Suprapubic skin (tissue), 4 donors: ENCODE measurements at regions not wholly inside any gene's neighbourhood (a gene's known extent, or its start where the extent isn't known, plus 50 kb on each side); places are given as distances from the start of the nearest gene placed in this dataset.

ENCODE experiments used
- EP300 ChIP-seq: sonication (generic); formaldehyde crosslinking; IDR thresholded peaks from one replicate; pipeline ENCODE4 v1.6.1; 2017; ENCODE audit warnings: antibody characterized with exemption
- POLR2A ChIP-seq, 2 donors: fragments of 450-650 bp; IDR thresholded peaks; one replicate each; pipeline ENCODE4 v1.6.1; 2017; ENCODE audit warnings: antibody characterized with exemption in 2 of 2, mild to moderate bottlenecking in 2 of 2, moderate library complexity in 2 of 2
- POLR2AphosphoS5 ChIP-seq, 3 donors: sonication (generic); formaldehyde crosslinking; IDR thresholded peaks; one replicate each; pipeline ENCODE4 v1.6.1; 2017; ENCODE audit warnings: antibody characterized with exemption in 3 of 3
- TF ChIP-seq, protein P1 (sequence below), 2 donors: fragments of 200-600 bp in 1 of 2; fragments of 450-650 bp in 1 of 2; sonication (generic) in 1 of 2; IDR thresholded peaks; one replicate each; pipeline ENCODE4 v1.5.1; 2016 to 2019; ENCODE audit warnings: antibody characterized with exemption in 2 of 2, mild to moderate bottlenecking in 1 of 2, moderate library complexity in 1 of 2

DNA sequence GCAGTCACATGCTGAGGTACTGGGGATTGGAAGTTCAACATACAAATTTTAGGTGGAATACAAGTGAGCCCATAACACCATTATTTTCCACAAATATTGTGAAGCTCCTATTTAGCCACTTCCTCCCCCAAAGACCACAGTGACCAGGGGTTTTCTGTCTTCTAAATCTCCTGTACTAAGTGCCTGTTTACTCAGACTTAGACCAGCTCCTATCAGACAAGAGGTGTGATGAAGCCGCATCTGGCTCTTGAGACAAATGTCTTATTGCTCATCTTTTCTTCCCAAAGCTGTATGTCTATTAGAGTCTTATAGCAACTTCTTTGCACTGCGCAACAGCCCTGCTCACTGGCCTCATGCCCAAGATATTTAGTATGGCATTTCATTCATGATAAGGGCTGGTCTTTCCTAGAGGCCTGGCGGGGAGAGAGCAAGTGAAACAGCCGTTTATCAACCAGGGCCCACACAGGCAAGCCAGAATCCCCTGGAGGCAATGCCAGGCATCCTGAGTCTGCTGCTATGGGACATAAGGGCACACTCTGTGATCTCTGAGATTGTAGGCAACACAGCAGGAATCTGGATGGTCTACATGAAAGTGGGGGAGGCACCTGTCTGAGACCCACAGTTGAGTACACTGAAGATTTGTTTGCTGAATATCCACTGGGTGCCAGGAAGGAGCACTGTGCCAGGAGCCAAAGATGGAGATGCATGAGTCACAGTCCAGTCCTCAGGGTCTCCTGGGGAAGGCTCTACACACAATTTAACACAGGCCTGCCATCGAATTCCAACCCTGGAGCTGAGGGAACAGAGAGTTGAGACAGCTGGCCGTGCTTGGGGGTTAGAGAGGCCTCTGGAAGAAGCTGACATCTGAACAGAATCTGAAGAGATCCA lies 78.5 kb upstream of the NCAM1 start:
- TF ChIP-seq, protein P1, sequence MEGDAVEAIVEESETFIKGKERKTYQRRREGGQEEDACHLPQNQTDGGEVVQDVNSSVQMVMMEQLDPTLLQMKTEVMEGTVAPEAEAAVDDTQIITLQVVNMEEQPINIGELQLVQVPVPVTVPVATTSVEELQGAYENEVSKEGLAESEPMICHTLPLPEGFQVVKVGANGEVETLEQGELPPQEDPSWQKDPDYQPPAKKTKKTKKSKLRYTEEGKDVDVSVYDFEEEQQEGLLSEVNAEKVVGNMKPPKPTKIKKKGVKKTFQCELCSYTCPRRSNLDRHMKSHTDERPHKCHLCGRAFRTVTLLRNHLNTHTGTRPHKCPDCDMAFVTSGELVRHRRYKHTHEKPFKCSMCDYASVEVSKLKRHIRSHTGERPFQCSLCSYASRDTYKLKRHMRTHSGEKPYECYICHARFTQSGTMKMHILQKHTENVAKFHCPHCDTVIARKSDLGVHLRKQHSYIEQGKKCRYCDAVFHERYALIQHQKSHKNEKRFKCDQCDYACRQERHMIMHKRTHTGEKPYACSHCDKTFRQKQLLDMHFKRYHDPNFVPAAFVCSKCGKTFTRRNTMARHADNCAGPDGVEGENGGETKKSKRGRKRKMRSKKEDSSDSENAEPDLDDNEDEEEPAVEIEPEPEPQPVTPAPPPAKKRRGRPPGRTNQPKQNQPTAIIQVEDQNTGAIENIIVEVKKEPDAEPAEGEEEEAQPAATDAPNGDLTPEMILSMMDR (IDR thresholded peaks at IDR 0.05) = no peak
- TF ChIP-seq POLR2A (IDR thresholded peaks at IDR 0.05) (no peak), POLR2AphosphoS5 (IDR thresholded peaks at IDR 0.05) (no peak), EP300 (no peak)
